Loucy (cell line): ENCODE measurements at regions not wholly inside any gene's neighbourhood (a gene's known extent, or its start where the extent isn't known, plus 50 kb on each side); places are given as distances from the start of the nearest gene placed in this dataset.

Experiments used
- H2AFZ ChIP-seq: fragments of 200-600 bp; sonication (generic); 2 replicates; pipeline ENCODE4 v1.6.0; 2016; ENCODE audit warnings: antibody characterized with exemption, mild to moderate bottlenecking, low read length, moderate library complexity
- H3F3A ChIP-seq: fragments of 200-600 bp; 2 replicates; pipeline ENCODE4 v1.6.0; 2016; ENCODE audit warnings: antibody characterized with exemption, low read depth, mild to moderate bottlenecking
- H3K27me3 ChIP-seq: fragments of 200-600 bp; sonication (generic); 2 replicates; pipeline ENCODE4 v1.6.1; 2014; ENCODE audit warnings: low read length, mild to moderate bottlenecking; ENCODE audit not compliant: insufficient read depth, poor library complexity, severe bottlenecking
- H3K36me3 ChIP-seq: fragments of 200-600 bp; sonication (generic); 2 replicates; pipeline ENCODE4 v1.6.1; 2016; ENCODE audit warnings: low read length; ENCODE audit not compliant: insufficient read depth
- H3K4me1 ChIP-seq: fragments of 200-600 bp; sonication (generic); 2 replicates; pipeline ENCODE4 v1.5.1; 2014; ENCODE audit warnings: low read length, mild to moderate bottlenecking; ENCODE audit not compliant: insufficient read depth, poor library complexity, severe bottlenecking
- H3K4me2 ChIP-seq: fragments of 200-600 bp; sonication (generic); 2 replicates; pipeline ENCODE4 v1.6.0; 2014; ENCODE audit warnings: antibody characterized with exemption, low read length, low read depth, mild to moderate bottlenecking; ENCODE audit not compliant: poor library complexity, severe bottlenecking
- H3K4me3 ChIP-seq: fragments of 200-600 bp; sonication (generic); 2 replicates; pipeline ENCODE4 v1.5.1; 2014; ENCODE audit warnings: low read length, mild to moderate bottlenecking, mixed read lengths; ENCODE audit not compliant: poor library complexity, severe bottlenecking
- H3K79me2 ChIP-seq: fragments of 200-600 bp; sonication (generic); 2 replicates; pipeline ENCODE4 v1.6.1; 2014; ENCODE audit warnings: low read length; ENCODE audit not compliant: insufficient read depth
- H3K9ac ChIP-seq: fragments of 200-600 bp; sonication (generic); 2 replicates; pipeline ENCODE4 v1.6.0; 2014; ENCODE audit warnings: mild to moderate bottlenecking, low read depth, low read length, moderate library complexity; ENCODE audit not compliant: poor library complexity, severe bottlenecking
- H3K9me2 ChIP-seq: fragments of 200-600 bp; sonication (generic); replicated peaks from 2 replicates; pipeline ENCODE4 v1.6.1; 2016; ENCODE audit warnings: low read depth, low read length, mixed read lengths
- H3K9me3 ChIP-seq: fragments of 200-600 bp; sonication (generic); 2 replicates; pipeline ENCODE4 v1.6.1; 2014; ENCODE audit warnings: mild to moderate bottlenecking, antibody characterized with exemption, low read length, low read depth; ENCODE audit not compliant: insufficient read depth
- H4K20me1 ChIP-seq: fragments of 200-600 bp; sonication (generic); 2 replicates; pipeline ENCODE4 v1.6.0; 2014; ENCODE audit warnings: antibody characterized with exemption, low read length, mild to moderate bottlenecking; ENCODE audit not compliant: insufficient read depth, poor library complexity, severe bottlenecking
- EZH2phosphoT487 ChIP-seq: fragments of 200-600 bp; IDR thresholded peaks from 2 replicates; pipeline ENCODE4 v1.6.1; 2018; ENCODE audit warnings: antibody characterized with exemption, mild to moderate bottlenecking, moderate library complexity, borderline replicate concordance
- TF ChIP-seq, protein P1 (sequence below): fragments of 200-600 bp; sonication (generic); conservative IDR thresholded peaks from 2 replicates; pipeline ENCODE4 v1.5.1; 2014; ENCODE audit warnings: mild to moderate bottlenecking, antibody characterized with exemption, low read length

DNA sequence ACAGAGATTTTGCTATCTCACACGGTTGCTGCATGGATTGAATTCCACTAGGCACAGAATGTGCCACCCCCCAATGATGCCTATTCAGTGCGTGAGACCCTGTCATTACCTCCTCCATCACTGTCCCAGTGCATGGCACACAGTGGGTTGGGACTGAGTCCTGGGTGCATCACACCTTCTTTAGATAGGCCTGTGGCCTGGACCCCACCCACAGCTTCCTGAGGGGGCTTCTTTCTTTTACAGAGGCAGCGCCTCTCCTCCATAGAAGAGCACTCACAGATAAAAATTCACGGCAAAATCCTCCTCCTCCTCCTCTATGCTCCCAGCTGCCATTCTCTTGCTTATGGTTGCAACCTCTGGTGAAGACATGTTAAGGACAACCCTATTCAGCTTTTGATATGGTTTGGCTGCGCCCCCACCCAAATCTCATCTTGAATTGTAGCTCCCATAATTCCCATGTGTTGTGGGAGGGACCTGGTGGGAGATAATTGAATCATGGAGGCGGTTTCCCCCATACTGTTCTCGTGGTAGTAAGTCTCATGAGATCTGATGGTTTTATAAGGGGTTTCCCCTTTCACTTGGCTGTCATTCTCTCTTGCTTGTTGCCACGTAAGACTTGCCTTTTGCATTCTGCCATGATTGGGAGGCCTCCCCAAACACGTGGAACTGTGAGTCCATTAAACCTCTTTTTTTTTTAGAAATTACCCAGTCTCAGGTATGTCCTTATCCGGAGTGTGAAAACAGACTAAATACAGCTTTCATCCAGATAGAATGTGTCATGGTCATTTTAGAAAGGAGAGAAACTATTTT, 147.6 kb downstream of the KLF13 start:
- Histone ChIP-seq H3K27me3 (no peaks in the 10 kb centered on the region), H3K4me3 (no peak overlapping the region), H3K4me1 (peaks cover 6% of the 10 kb centered on the region), H3K4me2 (no peak overlapping the region), H3K9me2 (no peaks in the 10 kb centered on the region), H3F3A (no peaks in the 10 kb centered on the region), H3K79me2 (no peaks in the 10 kb centered on the region), H3K9ac (no peak overlapping the region), H2AFZ (no peak overlapping the region), H4K20me1 (no peaks in the 10 kb centered on the region), H3K36me3 (no peaks in the 10 kb centered on the region), H3K9me3 (no peaks in the 10 kb centered on the region)
- TF ChIP-seq EZH2phosphoT487, result no peak
- TF ChIP-seq, protein P1, sequence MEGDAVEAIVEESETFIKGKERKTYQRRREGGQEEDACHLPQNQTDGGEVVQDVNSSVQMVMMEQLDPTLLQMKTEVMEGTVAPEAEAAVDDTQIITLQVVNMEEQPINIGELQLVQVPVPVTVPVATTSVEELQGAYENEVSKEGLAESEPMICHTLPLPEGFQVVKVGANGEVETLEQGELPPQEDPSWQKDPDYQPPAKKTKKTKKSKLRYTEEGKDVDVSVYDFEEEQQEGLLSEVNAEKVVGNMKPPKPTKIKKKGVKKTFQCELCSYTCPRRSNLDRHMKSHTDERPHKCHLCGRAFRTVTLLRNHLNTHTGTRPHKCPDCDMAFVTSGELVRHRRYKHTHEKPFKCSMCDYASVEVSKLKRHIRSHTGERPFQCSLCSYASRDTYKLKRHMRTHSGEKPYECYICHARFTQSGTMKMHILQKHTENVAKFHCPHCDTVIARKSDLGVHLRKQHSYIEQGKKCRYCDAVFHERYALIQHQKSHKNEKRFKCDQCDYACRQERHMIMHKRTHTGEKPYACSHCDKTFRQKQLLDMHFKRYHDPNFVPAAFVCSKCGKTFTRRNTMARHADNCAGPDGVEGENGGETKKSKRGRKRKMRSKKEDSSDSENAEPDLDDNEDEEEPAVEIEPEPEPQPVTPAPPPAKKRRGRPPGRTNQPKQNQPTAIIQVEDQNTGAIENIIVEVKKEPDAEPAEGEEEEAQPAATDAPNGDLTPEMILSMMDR, result no peak

- Histone ChIP-seq H3K9me2 (no peaks in the 10 kb centered on the region), H3K9ac (no peak overlapping the region), H3K36me3 (no peaks in the 10 kb centered on the region), H3K79me2 (no peaks in the 10 kb centered on the region), H3K4me2 (no peak overlapping the region), H3K4me3 (no peak overlapping the region), H3F3A (no peaks in the 10 kb centered on the region), H2AFZ (no peak overlapping the region), H3K4me1 (peaks cover 6% of the 10 kb centered on the region), H4K20me1 (no peaks in the 10 kb centered on the region), H3K9me3 (no peaks in the 10 kb centered on the region), H3K27me3 (no peaks in the 10 kb centered on the region)
- no peak for TF ChIP-seq EZH2phosphoT487
- TF ChIP-seq, protein P1, result no peak
These were observed 149.7 kb downstream of the KLF13 start for GRCh38 chr15:31476236-31476810.

DNA sequence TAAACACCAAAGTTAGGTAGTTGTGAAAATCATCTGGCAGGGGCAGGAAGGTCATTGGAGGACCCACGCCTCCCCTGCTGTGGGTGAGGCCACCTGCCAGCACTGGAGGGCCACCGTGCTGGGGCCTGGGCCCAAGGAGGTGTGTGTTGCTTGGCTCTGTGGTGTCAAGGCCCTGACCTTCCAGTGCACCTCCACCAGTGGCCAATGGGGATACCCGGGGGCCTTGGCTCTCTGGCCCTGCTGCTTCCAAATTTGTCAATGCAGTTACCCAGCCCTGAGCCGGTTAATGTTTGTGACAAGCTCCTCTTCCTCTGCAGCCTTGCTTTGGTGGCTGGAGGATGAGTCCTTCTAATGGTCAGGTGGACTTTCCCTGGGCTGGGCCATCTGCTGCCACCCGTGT, 150.2 kb downstream of the KLF13 start:
- Histone ChIP-seq H3K4me2 (no peak overlapping the region), H4K20me1 (no peaks in the 10 kb centered on the region), H3K79me2 (no peaks in the 10 kb centered on the region), H3K9me3 (no peaks in the 10 kb centered on the region), H3K9ac (no peak overlapping the region), H3K4me3 (no peak overlapping the region), H2AFZ (no peak overlapping the region), H3K36me3 (no peaks in the 10 kb centered on the region), H3K27me3 (no peaks in the 10 kb centered on the region), H3K4me1 (peaks cover 6% of the 10 kb centered on the region), H3F3A (no peaks in the 10 kb centered on the region), H3K9me2 (no peaks in the 10 kb centered on the region)
- TF ChIP-seq, protein P1, result no peak
- no peak for TF ChIP-seq EZH2phosphoT487
